HEK293 (cell line): ENCODE measurements at regions not wholly inside any gene's neighbourhood (a gene's known extent, or its start where the extent isn't known, plus 50 kb on each side); places are given as distances from the start of the nearest gene placed in this dataset.

ENCODE experiments used
- ZBTB6 ChIP-seq: fragments of 450-650 bp; formaldehyde crosslinking; IDR thresholded peaks from 2 replicates; pipeline ENCODE4 v1.5.1; 2017; ENCODE audit warnings: missing biosample characterization, missing genetic modification characterization
- ZNF366 ChIP-seq: fragments of 450-650 bp; formaldehyde crosslinking; conservative IDR thresholded peaks from 2 replicates; pipeline ENCODE4 v1.5.1; 2016; ENCODE audit warnings: missing biosample characterization, missing genetic modification characterization
- ZNF416 ChIP-seq: fragments of 450-650 bp; formaldehyde crosslinking; IDR thresholded peaks from 2 replicates; pipeline ENCODE4 v1.5.1; 2016; ENCODE audit warnings: missing biosample characterization, missing genetic modification characterization
- ZNF530 ChIP-seq: fragments of 450-650 bp; formaldehyde crosslinking; IDR thresholded peaks from 2 replicates; pipeline ENCODE4 v1.5.1; 2016; ENCODE audit warnings: low read depth, missing biosample characterization, missing genetic modification characterization
- ZNF585B ChIP-seq: fragments of 450-650 bp; formaldehyde crosslinking; IDR thresholded peaks from 2 replicates; pipeline ENCODE4 v1.5.1; 2016; ENCODE audit warnings: missing biosample characterization, missing genetic modification characterization
- ZSCAN30 ChIP-seq: fragments of 450-650 bp; IDR thresholded peaks from 2 replicates; pipeline ENCODE4 v1.5.1; 2018; ENCODE audit warnings: missing biosample characterization, mild to moderate bottlenecking, missing genetic modification characterization, moderate library complexity
- TF ChIP-seq, protein P1 (sequence below): fragments of 450-650 bp; formaldehyde crosslinking; IDR thresholded peaks from 2 replicates; pipeline ENCODE4 v1.5.1; 2016; ENCODE audit warnings: missing biosample characterization, missing genetic modification characterization

GRCh38 chr2:167342769-167343168 lies 454.5 kb downstream of the XIRP2 start:
- no peak for TF ChIP-seq ZSCAN30 (tag by site-specific recombination)
- TF ChIP-seq ZBTB6: no peak
- TF ChIP-seq ZNF366 (tag by site-specific recombination): no peak
- no peak for TF ChIP-seq ZNF416
- no peak for TF ChIP-seq ZNF585B (tag by site-specific recombination)
- TF ChIP-seq, protein P1, sequence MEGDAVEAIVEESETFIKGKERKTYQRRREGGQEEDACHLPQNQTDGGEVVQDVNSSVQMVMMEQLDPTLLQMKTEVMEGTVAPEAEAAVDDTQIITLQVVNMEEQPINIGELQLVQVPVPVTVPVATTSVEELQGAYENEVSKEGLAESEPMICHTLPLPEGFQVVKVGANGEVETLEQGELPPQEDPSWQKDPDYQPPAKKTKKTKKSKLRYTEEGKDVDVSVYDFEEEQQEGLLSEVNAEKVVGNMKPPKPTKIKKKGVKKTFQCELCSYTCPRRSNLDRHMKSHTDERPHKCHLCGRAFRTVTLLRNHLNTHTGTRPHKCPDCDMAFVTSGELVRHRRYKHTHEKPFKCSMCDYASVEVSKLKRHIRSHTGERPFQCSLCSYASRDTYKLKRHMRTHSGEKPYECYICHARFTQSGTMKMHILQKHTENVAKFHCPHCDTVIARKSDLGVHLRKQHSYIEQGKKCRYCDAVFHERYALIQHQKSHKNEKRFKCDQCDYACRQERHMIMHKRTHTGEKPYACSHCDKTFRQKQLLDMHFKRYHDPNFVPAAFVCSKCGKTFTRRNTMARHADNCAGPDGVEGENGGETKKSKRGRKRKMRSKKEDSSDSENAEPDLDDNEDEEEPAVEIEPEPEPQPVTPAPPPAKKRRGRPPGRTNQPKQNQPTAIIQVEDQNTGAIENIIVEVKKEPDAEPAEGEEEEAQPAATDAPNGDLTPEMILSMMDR (tag by site-specific recombination): no peak
- TF ChIP-seq ZNF530 (tag by site-specific recombination): no peak
